HCT116 (cell line): ENCODE measurements at regions not wholly inside any gene's neighbourhood (a gene's known extent, or its start where the extent isn't known, plus 50 kb on each side); places are given as distances from the start of the nearest gene placed in this dataset.

Experiments
- ATAC-seq: fragments of 200-7000 bp; cut with Tn5 transposase; 2 replicates; pipeline ENCODE4 v1.9.1; 2020; ENCODE audit warnings: mild to moderate bottlenecking, moderate library complexity
- BruUV-seq: library from RNA; stranded (reverse); fragments of 400-500 nt; replicated peaks from 2 replicates; lab custom pipeline; 2021; lab: Mats Ljungman, UMichigan
- CTCF ChIA-PET: fragments of 300-600 bp; sonication (Branson Sonifier 250); formaldehyde crosslinking; loops from one replicate; lab custom pipeline; 2021; ENCODE audit warnings: antibody characterized with exemption; lab: Charles Lee
- POLR2A ChIA-PET: fragments of 300-600, 350-600 bp; sonication (Branson Sonifier 250); formaldehyde crosslinking; loops from one replicate; lab custom pipeline; 2021; ENCODE audit warnings: antibody characterized with exemption; lab: Charles Lee
- RAD21 ChIA-PET, 2 experiments: fragments of 300-600 bp; sonication (Branson Sonifier 250); formaldehyde crosslinking; loops; one replicate each; lab custom pipeline; 2023; ENCODE audit warnings: low total read pairs in 2 of 2; ENCODE audit not compliant: uncharacterized antibody in 2 of 2, unreplicated experiment in 2 of 2, low non-redundant PET in 1 of 2; lab: Charles Lee
- DNase-seq: peaks from one replicate; pipeline ENCODE4 v3.0.0-alpha.2; 2010; ENCODE audit warnings: low read depth, low spot score
- H2AFZ ChIP-seq: fragments of 200-600 bp; shearing (Covaris generic), sonication (generic); 2 replicates; pipeline ENCODE4 v1.6.1; 2017; ENCODE audit warnings: low read depth, mixed run types, mixed read lengths, antibody characterized with exemption, low read length; ENCODE audit not compliant: poor library complexity, severe bottlenecking
- H3K27ac ChIP-seq: 2 replicates; pipeline ENCODE4 v1.5.1; 2012; ENCODE audit warnings: low read depth, low read length
- H3K27me3 ChIP-seq: fragments of 200-600 bp; sonication (generic); 2 replicates; pipeline ENCODE4 v1.6.1; 2016; ENCODE audit warnings: mixed run types, low read length, mixed read lengths; ENCODE audit not compliant: insufficient read depth
- H3K36me3 ChIP-seq, 2 experiments: fragments of 200-500 bp in 1 of 2; fragments of 200-600 bp in 1 of 2; sonication (Bioruptor generic) in 1 of 2; sonication (generic) in 1 of 2; 2 replicates each; pipeline versions ENCODE4 v1.5.1 to v1.6.1; 2014 to 2016; ENCODE audit warnings: low read length in 2 of 2, inconsistent platforms in 1 of 2, mixed read lengths in 1 of 2, mixed run types in 1 of 2; ENCODE audit not compliant: insufficient read depth in 2 of 2, control insufficient read depth in 1 of 2
- H3K4me1 ChIP-seq, 2 experiments: fragments of 200-600 bp in 1 of 2; sonication (generic) in 1 of 2; 2 replicates each; pipeline versions ENCODE4 v1.5.1 to v1.6.1; 2012 to 2017; ENCODE audit warnings: low read length in 2 of 2, inconsistent platforms in 1 of 2, mild to moderate bottlenecking in 1 of 2, mixed read lengths in 1 of 2, mixed run types in 1 of 2, moderate library complexity in 1 of 2; ENCODE audit not compliant: insufficient read depth in 2 of 2, control insufficient read depth in 1 of 2
- H3K4me2 ChIP-seq: fragments of 200-600 bp; sonication (generic); 2 replicates; pipeline ENCODE4 v1.6.1; 2017; ENCODE audit warnings: mixed run types, low read length, mixed read lengths
- H3K4me3 ChIP-seq, 2 experiments: fragments of 200-600 bp in 1 of 2; sonication (generic) in 1 of 2; replicated peaks in 1 of 2; 2 replicates each; pipeline ENCODE4 v1.5.1; 2011 to 2016; ENCODE audit warnings: low read length in 2 of 2, control low read depth in 1 of 2, low read depth in 1 of 2, mild to moderate bottlenecking in 1 of 2, mixed read lengths in 1 of 2, mixed run types in 1 of 2
- H3K79me2 ChIP-seq: fragments of 200-600 bp; sonication (generic); 2 replicates; pipeline ENCODE4 v1.6.1; 2017; ENCODE audit warnings: mild to moderate bottlenecking, mixed run types, low read length, moderate library complexity, mixed read lengths; ENCODE audit not compliant: insufficient read depth
- H3K9ac ChIP-seq: fragments of 200-600 bp; sonication (generic); 2 replicates; pipeline ENCODE4 v1.6.1; 2016; ENCODE audit warnings: low read length, mixed read lengths
- H3K9me2 ChIP-seq: fragments of 200-600 bp; sonication (generic), shearing (Covaris generic); 2 replicates; pipeline ENCODE4 v1.6.1; 2017; ENCODE audit warnings: mixed run types, mild to moderate bottlenecking, moderate library complexity; ENCODE audit not compliant: insufficient read depth
- H3K9me3 ChIP-seq, 2 experiments: fragments of 200-500 bp in 1 of 2; fragments of 200-600 bp in 1 of 2; sonication (Bioruptor generic) in 1 of 2; sonication (generic) in 1 of 2; 2 replicates each; pipeline ENCODE4 v1.6.1; 2014 to 2017; ENCODE audit warnings: low read length in 2 of 2, mixed read lengths in 2 of 2, inconsistent platforms in 1 of 2, low read depth in 1 of 2, mild to moderate bottlenecking in 1 of 2, mixed run types in 1 of 2, moderate library complexity in 1 of 2; ENCODE audit not compliant: control insufficient read depth in 1 of 2, insufficient read depth in 1 of 2
- H4K20me1 ChIP-seq: fragments of 200-600 bp; sonication (generic), shearing (Covaris generic); 2 replicates; pipeline ENCODE4 v1.6.1; 2017; ENCODE audit warnings: mixed run types, mild to moderate bottlenecking, moderate library complexity; ENCODE audit not compliant: insufficient read depth
- CBX3 ChIP-seq: IDR thresholded peaks from 2 replicates; pipeline ENCODE4 v1.6.1; 2012; ENCODE audit warnings: low read depth
- CEBPB ChIP-seq: IDR thresholded peaks from 2 replicates; pipeline ENCODE4 v1.6.1; 2012; ENCODE audit warnings: low read depth
- EGR1 ChIP-seq: IDR thresholded peaks from 2 replicates; pipeline ENCODE4 v1.6.1; 2012; ENCODE audit warnings: low read depth
- ELF1 ChIP-seq: IDR thresholded peaks from 2 replicates; pipeline ENCODE4 v1.6.1; 2012; ENCODE audit warnings: low read depth, borderline replicate concordance
- EZH2 ChIP-seq: fragments of 200-600 bp; sonication (generic); IDR thresholded peaks from 2 replicates; pipeline ENCODE4 v1.6.1; 2017; ENCODE audit warnings: antibody characterized with exemption, mixed run types
- JUND ChIP-seq: IDR thresholded peaks from 2 replicates; pipeline ENCODE4 v1.6.1; 2012
- RAD21 ChIP-seq: IDR thresholded peaks from 2 replicates; pipeline ENCODE4 v1.6.1; 2012; ENCODE audit warnings: low read depth, mild to moderate bottlenecking
- SP1 ChIP-seq: IDR thresholded peaks from 2 replicates; pipeline ENCODE4 v1.6.1; 2012; ENCODE audit warnings: low read depth
- ZNF274 ChIP-seq: fragments of 200-500 bp; sonication (Bioruptor generic); IDR thresholded peaks from 2 replicates; pipeline ENCODE4 v1.6.1; 2014; ENCODE audit warnings: mild to moderate bottlenecking, low read depth, low read length, inconsistent platforms
- intact Hi-C: fragments of 100-400 bp; cut with micrococcal nuclease; formaldehyde crosslinking; loops from 2 replicates; pipeline ENCODE4 v1.10.0; 2022
- TF ChIP-seq, protein P1 (sequence below): IDR thresholded peaks from 2 replicates; pipeline ENCODE4 v1.6.1; 2012
- TF ChIP-seq, protein P2 (sequence below), 3 experiments: fragments of 200-600 bp in 1 of 3; sonication (generic) in 1 of 3; IDR thresholded peaks in 2 of 3; conservative IDR thresholded peaks in 1 of 3; 2 replicates each; pipeline ENCODE4 v1.5.1; 2012 to 2017; ENCODE audit warnings: low read depth in 2 of 3, low read length in 2 of 3, antibody characterized with exemption in 1 of 3, borderline replicate concordance in 1 of 3, control low read depth in 1 of 3, mild to moderate bottlenecking in 1 of 3, mixed read lengths in 1 of 3, mixed run types in 1 of 3, moderate library complexity in 1 of 3; ENCODE audit not compliant: insufficient read depth in 1 of 3

DNA sequence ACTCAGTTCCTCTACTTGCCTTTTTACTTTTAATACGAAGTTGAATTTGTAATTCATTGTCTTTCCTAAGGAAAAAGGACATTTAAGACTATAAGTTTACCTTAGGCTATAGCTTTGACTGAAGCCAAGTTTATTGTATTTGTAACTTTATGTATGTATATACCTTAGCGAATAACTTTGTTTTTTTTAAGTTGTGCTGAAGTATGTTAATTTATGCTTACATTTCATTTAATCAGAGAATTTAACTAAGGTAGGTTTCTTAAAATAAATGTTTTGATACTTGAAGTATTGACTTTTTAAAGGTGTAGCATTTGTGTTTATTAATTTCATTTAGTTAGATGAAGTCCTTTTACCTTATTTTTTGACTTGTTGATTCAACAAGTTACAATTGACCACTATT is 55.2 kb upstream of the TPTE start:
- ATAC-seq (no peak), DNase-seq (no peak)
- ChIA-PET RAD21 (no interaction called here), POLR2A (no interaction called here), CTCF (no interaction called here)
- Histone ChIP-seq H3K9me3 (peaks cover 38 to 62% of the 10 kb centered on the region in 2 experiments), H3K9ac (no peak overlapping the region), H3K27ac (no peak overlapping the region), H3K9me2 (no peaks in the 10 kb centered on the region), H3K27me3 (no peaks in the 10 kb centered on the region), H3K4me2 (no peak overlapping the region), H3K79me2 (no peaks in the 10 kb centered on the region), H2AFZ (no peak overlapping the region), H3K36me3 (no peaks in the 10 kb centered on the region), H3K4me3 (no peak overlapping the region), H4K20me1 (no peaks in the 10 kb centered on the region), H3K4me1 (peaks cover 0 to 3% of the 10 kb centered on the region in 2 experiments; a peak in 1 of 4 replicates)
- no peak for TF ChIP-seq RAD21
- no peak for TF ChIP-seq EGR1
- TF ChIP-seq JUND = no peak
- TF ChIP-seq CBX3 = no peak
- TF ChIP-seq, protein P1, sequence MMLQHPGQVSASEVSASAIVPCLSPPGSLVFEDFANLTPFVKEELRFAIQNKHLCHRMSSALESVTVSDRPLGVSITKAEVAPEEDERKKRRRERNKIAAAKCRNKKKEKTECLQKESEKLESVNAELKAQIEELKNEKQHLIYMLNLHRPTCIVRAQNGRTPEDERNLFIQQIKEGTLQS = no peak
- TF ChIP-seq, protein P2, sequence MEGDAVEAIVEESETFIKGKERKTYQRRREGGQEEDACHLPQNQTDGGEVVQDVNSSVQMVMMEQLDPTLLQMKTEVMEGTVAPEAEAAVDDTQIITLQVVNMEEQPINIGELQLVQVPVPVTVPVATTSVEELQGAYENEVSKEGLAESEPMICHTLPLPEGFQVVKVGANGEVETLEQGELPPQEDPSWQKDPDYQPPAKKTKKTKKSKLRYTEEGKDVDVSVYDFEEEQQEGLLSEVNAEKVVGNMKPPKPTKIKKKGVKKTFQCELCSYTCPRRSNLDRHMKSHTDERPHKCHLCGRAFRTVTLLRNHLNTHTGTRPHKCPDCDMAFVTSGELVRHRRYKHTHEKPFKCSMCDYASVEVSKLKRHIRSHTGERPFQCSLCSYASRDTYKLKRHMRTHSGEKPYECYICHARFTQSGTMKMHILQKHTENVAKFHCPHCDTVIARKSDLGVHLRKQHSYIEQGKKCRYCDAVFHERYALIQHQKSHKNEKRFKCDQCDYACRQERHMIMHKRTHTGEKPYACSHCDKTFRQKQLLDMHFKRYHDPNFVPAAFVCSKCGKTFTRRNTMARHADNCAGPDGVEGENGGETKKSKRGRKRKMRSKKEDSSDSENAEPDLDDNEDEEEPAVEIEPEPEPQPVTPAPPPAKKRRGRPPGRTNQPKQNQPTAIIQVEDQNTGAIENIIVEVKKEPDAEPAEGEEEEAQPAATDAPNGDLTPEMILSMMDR (IDR thresholded peaks at IDR 0.05 in 2 of 3, conservative IDR thresholded peaks at IDR 0.05 in 1 of 3; ENCODE audit: borderline replicate concordance in 1 of 3, insufficient read depth in 1 of 3, low read depth in 2 of 3, low read length in 2 of 3) = no peak
- TF ChIP-seq CEBPB = no peak
- no peak for TF ChIP-seq ELF1
- TF ChIP-seq SP1 = no peak
- no peak for TF ChIP-seq EZH2
- TF ChIP-seq ZNF274 = no peak
- intact Hi-C loops = no loop called here
- no TSS peak for BruUV-seq
